ENCODE measurements at regions not wholly inside any gene's neighbourhood (a gene's known extent, or its start where the extent isn't known, plus 50 kb on each side); places are given as distances from the start of the nearest gene placed in this dataset.

DNA sequence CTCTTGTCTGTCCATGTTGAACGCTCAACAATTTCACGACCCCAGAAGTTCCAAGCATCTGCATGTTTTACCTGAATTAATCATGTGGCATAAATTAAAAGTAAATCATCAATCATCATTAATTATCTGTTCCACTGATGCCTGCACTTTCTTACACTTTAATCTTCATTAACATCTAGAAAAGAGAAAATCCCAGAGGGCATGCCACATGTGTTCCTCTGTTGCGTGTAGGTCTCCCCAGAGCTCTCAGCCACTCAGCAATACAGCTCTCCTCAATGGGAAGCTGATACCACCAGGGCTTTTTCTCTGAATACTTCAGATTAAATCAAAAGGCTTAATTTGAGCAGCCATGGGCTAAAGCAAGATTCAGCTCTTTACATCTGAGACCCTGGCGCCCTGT is 722.4 kb upstream of the TENM3 start:
- TF ChIP-seq, protein P1, sequence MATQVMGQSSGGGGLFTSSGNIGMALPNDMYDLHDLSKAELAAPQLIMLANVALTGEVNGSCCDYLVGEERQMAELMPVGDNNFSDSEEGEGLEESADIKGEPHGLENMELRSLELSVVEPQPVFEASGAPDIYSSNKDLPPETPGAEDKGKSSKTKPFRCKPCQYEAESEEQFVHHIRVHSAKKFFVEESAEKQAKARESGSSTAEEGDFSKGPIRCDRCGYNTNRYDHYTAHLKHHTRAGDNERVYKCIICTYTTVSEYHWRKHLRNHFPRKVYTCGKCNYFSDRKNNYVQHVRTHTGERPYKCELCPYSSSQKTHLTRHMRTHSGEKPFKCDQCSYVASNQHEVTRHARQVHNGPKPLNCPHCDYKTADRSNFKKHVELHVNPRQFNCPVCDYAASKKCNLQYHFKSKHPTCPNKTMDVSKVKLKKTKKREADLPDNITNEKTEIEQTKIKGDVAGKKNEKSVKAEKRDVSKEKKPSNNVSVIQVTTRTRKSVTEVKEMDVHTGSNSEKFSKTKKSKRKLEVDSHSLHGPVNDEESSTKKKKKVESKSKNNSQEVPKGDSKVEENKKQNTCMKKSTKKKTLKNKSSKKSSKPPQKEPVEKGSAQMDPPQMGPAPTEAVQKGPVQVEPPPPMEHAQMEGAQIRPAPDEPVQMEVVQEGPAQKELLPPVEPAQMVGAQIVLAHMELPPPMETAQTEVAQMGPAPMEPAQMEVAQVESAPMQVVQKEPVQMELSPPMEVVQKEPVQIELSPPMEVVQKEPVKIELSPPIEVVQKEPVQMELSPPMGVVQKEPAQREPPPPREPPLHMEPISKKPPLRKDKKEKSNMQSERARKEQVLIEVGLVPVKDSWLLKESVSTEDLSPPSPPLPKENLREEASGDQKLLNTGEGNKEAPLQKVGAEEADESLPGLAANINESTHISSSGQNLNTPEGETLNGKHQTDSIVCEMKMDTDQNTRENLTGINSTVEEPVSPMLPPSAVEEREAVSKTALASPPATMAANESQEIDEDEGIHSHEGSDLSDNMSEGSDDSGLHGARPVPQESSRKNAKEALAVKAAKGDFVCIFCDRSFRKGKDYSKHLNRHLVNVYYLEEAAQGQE (IDR thresholded peaks at IDR 0.05; ENCODE audit: insufficient replicate concordance, low read depth), result no peak
- no peak for TF ChIP-seq CTCF (IDR thresholded peaks at IDR 0.05; ENCODE audit: insufficient read depth, low read length)
- TF ChIP-seq GABPA (IDR thresholded peaks at IDR 0.05; ENCODE audit: low read depth), result no peak
- TF ChIP-seq POLR2AphosphoS5 (IDR thresholded peaks at IDR 0.05; ENCODE audit: low read depth), result no peak
- no peak for TF ChIP-seq SPI1 (IDR thresholded peaks at IDR 0.05; ENCODE audit: borderline replicate concordance, low read depth)

Data from HL-60 (cell line).